ENCODE measurements at regions not wholly inside any gene's neighbourhood (a gene's known extent, or its start where the extent isn't known, plus 50 kb on each side); places are given as distances from the start of the nearest gene placed in this dataset.

DNA sequence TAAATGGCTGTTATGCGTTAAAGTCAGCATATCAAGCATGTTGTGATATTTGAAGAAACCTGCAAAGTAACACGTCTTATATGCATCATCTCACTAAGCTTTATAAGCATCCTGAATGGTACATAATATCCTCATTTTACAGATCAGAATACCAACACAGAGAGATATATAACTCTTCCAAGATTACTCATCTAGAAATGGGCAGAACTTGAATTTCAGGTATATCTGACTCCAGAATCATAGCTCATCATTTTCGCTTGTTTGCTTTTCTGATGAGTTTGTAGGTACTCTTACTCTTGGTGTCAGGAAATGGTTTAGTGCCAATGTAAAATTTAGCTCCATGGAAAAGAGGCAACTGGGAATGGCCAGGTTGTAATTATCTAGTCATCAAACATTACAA is 232.3 kb upstream of the ANKH start:
- Histone ChIP-seq H4K8ac (ENCODE audit: low read depth in 2 of 2, low read length in 2 of 2) (no peak overlapping the region), H3K4ac (ENCODE audit: low read depth, low read length) (no peak overlapping the region), H2BK15ac (ENCODE audit: low read depth, low read length) (no peak overlapping the region), H3K18ac (ENCODE audit: low read depth, low read length) (no peak overlapping the region), H3K27me3 (ENCODE audit: control insufficient read depth, insufficient read depth, low read length) (peaks cover 5% of the 10 kb centered on the region; the same call in 1 of the 2 replicates), H3K27ac (ENCODE audit: insufficient read depth, low read length) (no peak overlapping the region), H3K56ac (ENCODE audit: extremely low read depth, insufficient read depth, low read length) (no peak overlapping the region), H4K20me1 (ENCODE audit: insufficient read depth, low read length) (no peaks in the 10 kb centered on the region), H3K23ac (ENCODE audit: low read depth, low read length) (no peak overlapping the region), H2AK5ac (ENCODE audit: low read depth, low read length) (no peak overlapping the region), H3K79me1 (ENCODE audit: low read depth in 1 of 2, low read length in 2 of 2) (no peaks in the 10 kb centered on the region), H2BK120ac (ENCODE audit: low read depth, low read length) (no peak overlapping the region), H3K9me1 (ENCODE audit: insufficient read depth, low read length) (no peaks in the 10 kb centered on the region), H2AFZ (replicated peaks; ENCODE audit: low read length, poor library complexity) (no peak overlapping the region), H3K4me1 (ENCODE audit: control insufficient read depth, insufficient read depth, low read length) (no peaks in the 10 kb centered on the region), H3K36me3 (ENCODE audit: control insufficient read depth, insufficient read depth, low read length) (no peaks in the 10 kb centered on the region), H3K9ac (ENCODE audit: low read depth, low read length) (no peak overlapping the region), H2AK9ac (replicated peaks; ENCODE audit: low read depth, low read length, poor library complexity) (no peak overlapping the region), H3K4me2 (ENCODE audit: low read depth, low read length) (no peak overlapping the region), H3K14ac (replicated peaks; ENCODE audit: low read depth, low read length) (no peak overlapping the region), H3K4me3 (ENCODE audit: insufficient read depth, low read depth, low read length) (no peak overlapping the region), H2BK20ac (ENCODE audit: low read depth, low read length) (no peak overlapping the region), H4K91ac (ENCODE audit: insufficient read depth, low read depth, low read length) (no peak overlapping the region), H2BK5ac (ENCODE audit: low read depth, low read length, poor library complexity, severe bottlenecking) (no peak overlapping the region), H3K9me3 (ENCODE audit: control insufficient read depth, insufficient read depth, low read length) (no peaks in the 10 kb centered on the region), H4K5ac (ENCODE audit: low read depth, low read length) (no peak overlapping the region)
- intact Hi-C loops (cut with micrococcal nuclease) = loop anchor here (10.0 kb wide), 1 partner anchor 419 kb away; no protein-coding TSS in a partner anchor
- no peak for ATAC-seq (ENCODE audit: low read depth)
- DNase-seq = no peak
- in situ Hi-C loops (cut with MboI; ENCODE audit: low sequenced_read_pairs) = loop anchor here (10.0 kb wide), 2 partner anchors 181 to 891 kb away; no protein-coding TSS in a partner anchor
- WGBS, 2 experiments (ENCODE audit: extremely low coverage in 2 of 2, insufficient read length in 1 of 2) = no CpG with 5 or more reads among the region's 3 CpGs
- TF ChIP-seq RAD21 (IDR thresholded peaks at IDR 0.05; ENCODE audit: low read length) = no peak
- TF ChIP-seq BHLHE40 (IDR thresholded peaks at IDR 0.05; ENCODE audit: low read depth, low read length) = no peak
- TF ChIP-seq RFX5 (IDR thresholded peaks at IDR 0.05; ENCODE audit: low read depth, low read length) = no peak
- TF ChIP-seq, protein P1, sequence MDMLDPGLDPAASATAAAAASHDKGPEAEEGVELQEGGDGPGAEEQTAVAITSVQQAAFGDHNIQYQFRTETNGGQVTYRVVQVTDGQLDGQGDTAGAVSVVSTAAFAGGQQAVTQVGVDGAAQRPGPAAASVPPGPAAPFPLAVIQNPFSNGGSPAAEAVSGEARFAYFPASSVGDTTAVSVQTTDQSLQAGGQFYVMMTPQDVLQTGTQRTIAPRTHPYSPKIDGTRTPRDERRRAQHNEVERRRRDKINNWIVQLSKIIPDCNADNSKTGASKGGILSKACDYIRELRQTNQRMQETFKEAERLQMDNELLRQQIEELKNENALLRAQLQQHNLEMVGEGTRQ (IDR thresholded peaks at IDR 0.05; ENCODE audit: low read depth, low read length) = no peak
- TF ChIP-seq NFE2L2 (IDR thresholded peaks at IDR 0.05; ENCODE audit: low read depth, low read length) = no peak
- TF ChIP-seq MAFK (IDR thresholded peaks at IDR 0.05; ENCODE audit: low read depth, low read length) = no peak
- no peak for TF ChIP-seq RCOR1 (IDR thresholded peaks at IDR 0.05; ENCODE audit: insufficient replicate concordance, low read length)
- no peak for TF ChIP-seq MXI1 (IDR thresholded peaks at IDR 0.05; ENCODE audit: borderline replicate concordance, low read depth, low read length)
- TF ChIP-seq MAZ (IDR thresholded peaks at IDR 0.05; ENCODE audit: borderline replicate concordance, low read depth, low read length) = no peak
- no peak for TF ChIP-seq CHD1 (IDR thresholded peaks at IDR 0.05; ENCODE audit: low read depth, low read length)
- TF ChIP-seq, protein P2, sequence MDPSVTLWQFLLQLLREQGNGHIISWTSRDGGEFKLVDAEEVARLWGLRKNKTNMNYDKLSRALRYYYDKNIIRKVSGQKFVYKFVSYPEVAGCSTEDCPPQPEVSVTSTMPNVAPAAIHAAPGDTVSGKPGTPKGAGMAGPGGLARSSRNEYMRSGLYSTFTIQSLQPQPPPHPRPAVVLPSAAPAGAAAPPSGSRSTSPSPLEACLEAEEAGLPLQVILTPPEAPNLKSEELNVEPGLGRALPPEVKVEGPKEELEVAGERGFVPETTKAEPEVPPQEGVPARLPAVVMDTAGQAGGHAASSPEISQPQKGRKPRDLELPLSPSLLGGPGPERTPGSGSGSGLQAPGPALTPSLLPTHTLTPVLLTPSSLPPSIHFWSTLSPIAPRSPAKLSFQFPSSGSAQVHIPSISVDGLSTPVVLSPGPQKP (IDR thresholded peaks at IDR 0.05; ENCODE audit: borderline replicate concordance, low read depth, low read length) = no peak
- TF ChIP-seq, protein P3, sequence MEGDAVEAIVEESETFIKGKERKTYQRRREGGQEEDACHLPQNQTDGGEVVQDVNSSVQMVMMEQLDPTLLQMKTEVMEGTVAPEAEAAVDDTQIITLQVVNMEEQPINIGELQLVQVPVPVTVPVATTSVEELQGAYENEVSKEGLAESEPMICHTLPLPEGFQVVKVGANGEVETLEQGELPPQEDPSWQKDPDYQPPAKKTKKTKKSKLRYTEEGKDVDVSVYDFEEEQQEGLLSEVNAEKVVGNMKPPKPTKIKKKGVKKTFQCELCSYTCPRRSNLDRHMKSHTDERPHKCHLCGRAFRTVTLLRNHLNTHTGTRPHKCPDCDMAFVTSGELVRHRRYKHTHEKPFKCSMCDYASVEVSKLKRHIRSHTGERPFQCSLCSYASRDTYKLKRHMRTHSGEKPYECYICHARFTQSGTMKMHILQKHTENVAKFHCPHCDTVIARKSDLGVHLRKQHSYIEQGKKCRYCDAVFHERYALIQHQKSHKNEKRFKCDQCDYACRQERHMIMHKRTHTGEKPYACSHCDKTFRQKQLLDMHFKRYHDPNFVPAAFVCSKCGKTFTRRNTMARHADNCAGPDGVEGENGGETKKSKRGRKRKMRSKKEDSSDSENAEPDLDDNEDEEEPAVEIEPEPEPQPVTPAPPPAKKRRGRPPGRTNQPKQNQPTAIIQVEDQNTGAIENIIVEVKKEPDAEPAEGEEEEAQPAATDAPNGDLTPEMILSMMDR (conservative IDR thresholded peaks at IDR 0.05; ENCODE audit: low read depth, low read length) = no peak
- no peak for TF ChIP-seq POLR2A (IDR thresholded peaks at IDR 0.05; ENCODE audit: low read depth, low read length)
- no peak for TF ChIP-seq SMC3 (IDR thresholded peaks at IDR 0.05; ENCODE audit: low read depth, low read length)
- ChIA-PET POLR2A (ENCODE audit: unreplicated experiment) (no interaction called here), CTCF (interaction anchor here (2.5 kb wide), 1 partner anchor 8 kb away, joined by 8 read pairs; no protein-coding TSS in a partner anchor)
- dilution Hi-C loops (cut with HindIII; ENCODE audit: low sequenced_read_pairs, unreplicated experiment) = no loop called here
- no TSS peak for BruUV-seq (replicated peaks)

Measured in IMR-90 (cell line).